Natural killer cell (primary cell): ENCODE measurements at regions not wholly inside any gene's neighbourhood (a gene's known extent, or its start where the extent isn't known, plus 50 kb on each side); places are given as distances from the start of the nearest gene placed in this dataset.

Experiments used
- ATAC-seq, 3 donors: fragments of 150-1000 bp in 2 of 3; fragments of 200-7000 bp in 1 of 3; cut with Tn5 transposase; 1 replicate in 1 of 3; 2 replicates in 2 of 3; pipeline ENCODE4 v1.10.0; 2021; ENCODE audit warnings: mild to moderate bottlenecking in 2 of 3, moderate library complexity in 2 of 3
- DNase-seq, 2 donors: peaks; one replicate each; pipeline versions ENCODE4 v3.0.0 to v3.0.0-alpha.2; 2013 to 2021; ENCODE audit warnings: mixed read lengths in 1 of 2
- H3K27ac ChIP-seq: one replicate; pipeline ENCODE4 v1.5.1; 2013; ENCODE audit warnings: mild to moderate bottlenecking, low read length
- H3K27me3 ChIP-seq: one replicate; pipeline ENCODE4 v1.6.1; 2013; ENCODE audit warnings: low read length; ENCODE audit not compliant: control insufficient read depth, insufficient read depth
- H3K36me3 ChIP-seq: one replicate; pipeline ENCODE4 v1.6.1; 2013; ENCODE audit warnings: low read length; ENCODE audit not compliant: control insufficient read depth, insufficient read depth
- H3K4me1 ChIP-seq: one replicate; pipeline ENCODE4 v1.6.1; 2013; ENCODE audit warnings: low read length; ENCODE audit not compliant: control insufficient read depth, insufficient read depth
- H3K4me3 ChIP-seq: one replicate; pipeline ENCODE4 v1.5.1; 2013; ENCODE audit warnings: low read length
- H3K9me3 ChIP-seq: one replicate; pipeline ENCODE4 v1.6.1; 2013; ENCODE audit warnings: low read length; ENCODE audit not compliant: control insufficient read depth, insufficient read depth
- H3K27ac Mint-ChIP-seq, 2 donors: one replicate each; pipeline ENCODE4 v1.8.0; 2022; ENCODE audit warnings: mild to moderate bottlenecking in 2 of 2, mixed read lengths in 2 of 2, moderate library complexity in 1 of 2
- H3K27me3 Mint-ChIP-seq, 2 donors: one replicate each; pipeline ENCODE4 v1.8.0; 2022; ENCODE audit warnings: low read depth in 2 of 2, mixed read lengths in 2 of 2
- H3K36me3 Mint-ChIP-seq: one replicate; pipeline ENCODE4 v1.8.0; 2022; ENCODE audit warnings: mixed read lengths
- H3K4me1 Mint-ChIP-seq, 2 donors: one replicate each; pipeline ENCODE4 v1.8.0; 2022; ENCODE audit warnings: mixed read lengths in 2 of 2
- H3K4me3 Mint-ChIP-seq: one replicate; pipeline ENCODE4 v1.8.0; 2022; ENCODE audit warnings: mild to moderate bottlenecking, moderate library complexity, mixed read lengths
- H3K9me3 Mint-ChIP-seq, 2 donors: one replicate each; pipeline ENCODE4 v1.8.0; 2022; ENCODE audit warnings: mixed read lengths in 2 of 2
- WGBS: methylation state at CpG from one replicate; pipeline ENCODE4 v1.1.7; 2013; ENCODE audit warnings: missing lambda C conversion rate; ENCODE audit not compliant: insufficient coverage; 5-methylcytosine and 5-hydroxymethylcytosine counted together
- intact Hi-C: fragments of 100-400 bp; cut with micrococcal nuclease; formaldehyde crosslinking; loops from one replicate; pipeline ENCODE4 v1.14.2; 2022
- TF ChIP-seq, protein P1 (sequence below): fragments of 200-600 bp; IDR thresholded peaks from one replicate; pipeline ENCODE4 v1.8.0; 2022; ENCODE audit warnings: antibody characterized with exemption

DNA sequence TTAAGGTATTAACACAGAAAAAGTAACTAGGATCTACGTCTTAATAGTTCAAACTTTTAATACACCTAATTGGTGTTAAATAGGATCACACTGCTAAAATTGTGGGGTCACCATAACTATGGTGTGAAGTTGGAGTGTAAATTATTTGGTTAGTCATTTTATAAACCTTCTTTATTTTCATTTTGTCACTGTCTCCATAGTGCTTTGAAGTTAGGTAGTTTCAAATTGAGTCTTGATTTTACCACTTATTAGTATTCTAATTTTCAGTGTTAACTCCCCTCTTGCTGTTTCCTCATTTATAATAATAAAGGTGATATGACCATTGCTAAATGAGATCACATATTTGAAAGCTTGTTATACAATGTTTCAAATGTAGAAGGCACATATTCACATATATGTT lies 738.1 kb upstream of the CHRM3 start:
- no peak for ATAC-seq
- Mint-ChIP-seq H3K4me1 (no peaks in the 10 kb centered on the region), H3K4me3 (no peak overlapping the region), H3K27me3 (no peaks in the 10 kb centered on the region), H3K27ac (no peak overlapping the region), H3K36me3 (no peaks in the 10 kb centered on the region), H3K9me3 (peaks cover 5 to 8% of the 10 kb centered on the region in 2 donors)
- no CpG with 5 or more reads among the region's 1 CpG for WGBS
- intact Hi-C loops, result no loop called here
- H3K4me1 ChIP-seq, result no peaks in the 10 kb centered on the region
- no peak for DNase-seq
- H3K9me3 ChIP-seq, result no peaks in the 10 kb centered on the region
- H3K4me3 ChIP-seq, result no peak overlapping the region
- H3K27me3 ChIP-seq, result no peaks in the 10 kb centered on the region
- H3K36me3 ChIP-seq, result no peaks in the 10 kb centered on the region
- TF ChIP-seq, protein P1, sequence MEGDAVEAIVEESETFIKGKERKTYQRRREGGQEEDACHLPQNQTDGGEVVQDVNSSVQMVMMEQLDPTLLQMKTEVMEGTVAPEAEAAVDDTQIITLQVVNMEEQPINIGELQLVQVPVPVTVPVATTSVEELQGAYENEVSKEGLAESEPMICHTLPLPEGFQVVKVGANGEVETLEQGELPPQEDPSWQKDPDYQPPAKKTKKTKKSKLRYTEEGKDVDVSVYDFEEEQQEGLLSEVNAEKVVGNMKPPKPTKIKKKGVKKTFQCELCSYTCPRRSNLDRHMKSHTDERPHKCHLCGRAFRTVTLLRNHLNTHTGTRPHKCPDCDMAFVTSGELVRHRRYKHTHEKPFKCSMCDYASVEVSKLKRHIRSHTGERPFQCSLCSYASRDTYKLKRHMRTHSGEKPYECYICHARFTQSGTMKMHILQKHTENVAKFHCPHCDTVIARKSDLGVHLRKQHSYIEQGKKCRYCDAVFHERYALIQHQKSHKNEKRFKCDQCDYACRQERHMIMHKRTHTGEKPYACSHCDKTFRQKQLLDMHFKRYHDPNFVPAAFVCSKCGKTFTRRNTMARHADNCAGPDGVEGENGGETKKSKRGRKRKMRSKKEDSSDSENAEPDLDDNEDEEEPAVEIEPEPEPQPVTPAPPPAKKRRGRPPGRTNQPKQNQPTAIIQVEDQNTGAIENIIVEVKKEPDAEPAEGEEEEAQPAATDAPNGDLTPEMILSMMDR, result no peak
- H3K27ac ChIP-seq, result no peak overlapping the region

DNA sequence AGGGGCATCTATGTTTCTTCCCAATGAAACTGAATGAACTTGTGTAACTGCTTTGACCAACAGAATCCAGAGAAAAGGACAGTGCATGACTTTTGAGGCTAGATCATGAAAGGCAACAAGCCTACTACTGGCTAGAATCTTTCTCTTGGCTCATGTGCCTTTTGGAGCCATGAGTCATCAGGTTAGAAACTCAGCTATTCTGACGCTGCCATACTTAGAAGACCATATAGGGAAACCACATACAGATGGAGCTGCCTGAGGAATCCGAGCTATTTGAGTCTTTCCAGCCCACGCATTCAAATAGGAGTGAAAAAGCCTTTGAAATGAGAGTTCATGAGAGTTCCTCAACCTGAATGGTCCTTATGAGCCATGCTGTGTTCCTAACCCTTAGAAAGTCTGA lies 738.5 kb upstream of the CHRM3 start:
- Histone ChIP-seq H3K4me1 (no peaks in the 10 kb centered on the region), H3K27me3 (no peaks in the 10 kb centered on the region), H3K36me3 (no peaks in the 10 kb centered on the region), H3K4me3 (no peak overlapping the region), H3K9me3 (no peaks in the 10 kb centered on the region), H3K27ac (no peak overlapping the region)
- 70% methylated on average over 3 of the region's 3 CpGs for WGBS
- no peaks in the 10 kb centered on the region for H3K4me1 Mint-ChIP-seq
- H3K36me3 Mint-ChIP-seq, result no peaks in the 10 kb centered on the region
- H3K4me3 Mint-ChIP-seq, result no peak overlapping the region
- no peak for ATAC-seq
- intact Hi-C loops, result no loop called here
- H3K27me3 Mint-ChIP-seq, result no peaks in the 10 kb centered on the region
- peaks cover 5 to 8% of the 10 kb centered on the region in 2 donors for H3K9me3 Mint-ChIP-seq
- H3K27ac Mint-ChIP-seq, result no peak overlapping the region
- DNase-seq, result no peak
- TF ChIP-seq, protein P1, result no peak

DNA sequence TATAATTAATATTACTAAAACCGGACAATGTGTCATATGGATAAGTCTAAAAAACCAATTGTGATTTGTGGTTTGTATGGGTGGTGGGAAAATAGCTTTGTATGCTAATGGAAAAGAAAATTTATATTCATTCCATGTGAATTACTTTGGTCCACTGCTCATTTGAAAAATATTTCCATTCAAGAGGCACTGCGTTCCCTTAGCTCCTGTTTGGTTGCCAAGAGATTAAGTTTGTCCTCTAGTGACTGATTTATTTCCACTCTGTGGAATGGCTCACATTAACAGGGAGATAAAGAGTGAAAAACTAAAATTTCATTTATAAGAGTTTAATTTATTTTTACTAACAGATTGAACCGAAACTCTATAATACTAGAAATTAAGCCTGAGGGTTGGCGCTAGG lies 744.1 kb upstream of the CHRM3 start:
- Histone ChIP-seq H3K27me3 (no peaks in the 10 kb centered on the region), H3K4me1 (no peaks in the 10 kb centered on the region), H3K9me3 (no peaks in the 10 kb centered on the region), H3K27ac (no peak overlapping the region), H3K4me3 (no peak overlapping the region), H3K36me3 (no peaks in the 10 kb centered on the region)
- intact Hi-C loops, result no loop called here
- Mint-ChIP-seq H3K4me1 (no peaks in the 10 kb centered on the region), H3K36me3 (no peaks in the 10 kb centered on the region), H3K27me3 (no peaks in the 10 kb centered on the region), H3K4me3 (no peak overlapping the region), H3K9me3 (peaks cover 4 to 11% of the 10 kb centered on the region in 2 donors), H3K27ac (no peak overlapping the region)
- no peak for DNase-seq
- TF ChIP-seq, protein P1, result no peak
- 94% methylated on average over 3 of the region's 4 CpGs for WGBS
- ATAC-seq, result no peak

DNA sequence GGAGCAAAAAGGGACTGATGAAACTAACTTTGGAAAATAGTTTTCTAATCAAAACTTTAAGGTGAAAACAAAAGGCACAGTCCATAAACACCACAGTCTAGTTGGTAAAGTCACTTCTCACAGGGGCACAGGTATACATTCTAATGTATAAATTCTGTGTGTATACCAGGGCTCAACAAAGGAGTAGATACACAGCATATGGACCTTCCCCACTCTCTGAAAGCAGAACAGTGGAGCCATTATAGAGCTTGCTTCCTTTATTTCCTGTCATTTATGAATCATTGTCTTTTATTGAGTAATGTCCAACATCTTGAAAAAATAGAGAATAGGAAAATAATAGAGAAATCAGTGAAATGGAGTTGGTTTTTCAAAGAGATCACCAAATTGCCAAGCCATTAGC lies 746.5 kb upstream of the CHRM3 start:
- Histone ChIP-seq H3K27ac (no peak overlapping the region), H3K4me1 (no peaks in the 10 kb centered on the region), H3K27me3 (no peaks in the 10 kb centered on the region), H3K9me3 (no peaks in the 10 kb centered on the region), H3K36me3 (no peaks in the 10 kb centered on the region), H3K4me3 (no peak overlapping the region)
- intact Hi-C loops, result no loop called here
- peaks cover 0 to 8% of the 10 kb centered on the region in 2 donors for H3K9me3 Mint-ChIP-seq
- no peak overlapping the region for H3K27ac Mint-ChIP-seq
- no peaks in the 10 kb centered on the region for H3K36me3 Mint-ChIP-seq
- H3K4me1 Mint-ChIP-seq, result no peaks in the 10 kb centered on the region
- ATAC-seq, result no peak
- TF ChIP-seq, protein P1, result no peak
- no peak for DNase-seq
- no peaks in the 10 kb centered on the region for H3K27me3 Mint-ChIP-seq
- no peak overlapping the region for H3K4me3 Mint-ChIP-seq
